ENCODE measurements at regions not wholly inside any gene's neighbourhood (a gene's known extent, or its start where the extent isn't known, plus 50 kb on each side); places are given as distances from the start of the nearest gene placed in this dataset.
"Not testable (repeated sequence)": the region's sequence is repeated elsewhere in the genome, so short reads cannot be mapped to it uniquely, and the experiment has no call there.

- TF ChIP-seq CTCF (IDR thresholded peaks at IDR 0.05; ENCODE audit: poor library complexity); EZH2phosphoT487 (IDR thresholded peaks at IDR 0.05; ENCODE audit: low read depth, severe bottlenecking, unreplicated experiment): not testable (repeated sequence)
Measured at GRCh38 chr13:54737211-54737610, 1708.6 kb downstream of the OLFM4 start.

All from hepatocyte (in vitro differentiated cells).